HS-5 (cell line): ENCODE measurements at regions not wholly inside any gene's neighbourhood (a gene's known extent, or its start where the extent isn't known, plus 50 kb on each side); places are given as distances from the start of the nearest gene placed in this dataset.
"Not testable (repeated sequence)": the region's sequence is repeated elsewhere in the genome, so short reads cannot be mapped to it uniquely, and the experiment has no call there.

ENCODE experiments used
- DNase-seq: peaks from one replicate; pipeline ENCODE4 v3.0.0-alpha.2; 2012; ENCODE audit warnings: low read depth

DNA sequence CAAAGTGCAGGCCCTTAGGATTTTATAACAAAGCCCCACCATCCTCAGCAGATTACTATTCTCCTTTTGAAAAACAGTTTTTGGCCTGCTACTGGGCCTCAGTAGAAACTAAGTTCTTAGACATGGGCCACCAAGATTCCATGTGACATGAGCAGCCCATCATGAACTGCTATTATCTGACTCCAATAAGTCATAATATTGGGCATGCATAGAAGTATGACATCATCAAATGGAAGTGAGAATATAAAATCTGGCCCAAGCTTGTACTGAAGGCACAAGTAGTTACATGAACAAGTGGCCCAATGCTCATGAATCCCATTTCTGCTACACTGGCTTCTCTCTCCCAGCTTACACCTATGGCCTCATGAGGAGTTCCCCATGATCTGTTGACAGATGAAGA lies 404.8 kb downstream of the EPHA5 start:
- no peak for DNase-seq

DNA sequence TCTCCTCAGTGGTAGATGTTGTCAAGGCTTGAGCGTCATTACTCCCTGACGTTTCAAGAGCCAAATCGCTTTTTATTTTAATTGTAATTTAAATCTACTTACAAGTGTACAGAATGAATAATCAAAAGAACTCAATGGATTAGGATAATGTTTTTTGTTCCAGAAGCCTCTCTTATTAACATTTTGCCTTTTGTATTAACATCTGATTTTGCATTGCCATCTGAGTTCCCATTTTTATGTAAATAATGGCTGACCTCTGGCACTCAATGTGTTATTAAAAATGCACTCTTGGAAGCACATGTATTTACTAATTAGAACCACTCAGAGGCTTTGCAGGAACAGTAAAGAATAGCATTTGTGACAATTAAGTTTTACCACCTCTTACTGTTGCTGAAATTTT lies 411.0 kb downstream of the EPHA5 start:
- no peak for DNase-seq

DNA sequence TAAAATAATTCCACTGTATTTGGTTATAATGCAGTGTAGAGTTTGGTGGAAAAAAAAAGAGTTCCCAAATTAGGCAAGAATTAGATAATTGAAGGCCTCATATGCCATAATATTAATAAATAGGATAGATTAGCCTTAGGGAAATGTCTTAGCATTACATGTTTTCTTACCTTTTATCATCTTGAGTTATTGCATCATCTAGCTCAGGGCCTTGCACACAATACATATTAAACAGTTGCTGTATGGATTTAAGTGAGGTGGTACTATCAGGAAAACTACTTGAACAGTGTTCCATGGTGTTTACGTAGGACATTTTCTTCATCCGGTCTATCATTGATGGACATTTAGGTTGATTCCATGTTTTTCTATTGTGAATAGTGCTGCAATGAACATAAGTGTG lies 419.4 kb downstream of the EPHA5 start:
- DNase-seq, result no peak

DNA sequence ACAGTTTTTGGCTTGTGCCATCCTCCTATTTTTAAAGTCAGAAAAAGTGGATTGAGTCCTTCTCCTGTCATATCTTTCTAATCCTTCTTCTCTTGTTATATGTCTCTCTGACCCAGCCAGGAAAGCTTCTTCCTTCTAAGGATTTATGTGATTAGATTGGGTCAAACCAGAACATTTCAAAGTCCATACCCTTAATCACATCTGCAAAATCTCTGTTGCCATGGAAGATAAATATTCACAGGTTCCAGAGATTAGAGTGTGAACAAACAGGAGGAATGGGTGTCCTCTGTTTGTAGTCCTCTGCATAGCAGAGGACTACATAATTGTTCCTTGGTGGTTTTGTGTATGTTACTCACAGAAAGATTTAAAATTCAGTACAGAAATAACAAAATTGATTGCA lies 421.2 kb downstream of the EPHA5 start:
- DNase-seq, result no peak

DNA sequence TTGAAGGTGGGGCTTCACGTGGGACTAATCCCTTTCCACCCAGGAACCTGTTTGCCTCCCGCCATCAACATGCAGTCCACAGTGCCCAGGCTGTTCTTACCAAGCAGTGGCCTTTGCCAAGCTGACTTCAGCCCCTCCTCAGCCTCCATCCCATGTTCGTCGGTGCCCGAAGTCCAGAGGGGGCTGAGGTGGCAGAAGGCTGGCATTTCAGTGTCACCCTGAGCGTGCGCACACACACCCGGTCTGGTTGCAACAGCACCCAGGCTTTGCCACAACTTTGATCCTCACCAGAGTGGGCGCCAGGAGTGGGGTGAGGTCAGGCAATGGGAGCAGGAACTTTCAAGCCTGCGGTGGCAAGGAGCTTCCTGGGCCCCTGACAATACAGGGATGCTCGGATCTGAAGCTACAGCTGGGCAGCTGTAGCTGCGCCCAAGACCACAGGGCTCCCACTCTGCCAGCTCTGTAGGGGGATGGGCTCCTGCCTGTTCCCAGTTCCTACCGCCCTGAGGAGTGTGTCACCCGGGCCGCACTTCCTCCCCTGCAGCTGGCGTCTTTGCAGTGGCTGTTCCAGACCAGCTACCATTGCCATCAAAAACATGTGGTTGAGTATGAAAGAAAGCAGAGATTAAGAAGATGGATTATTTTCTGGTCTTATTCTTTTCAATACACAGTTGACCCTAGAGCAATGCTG lies 428.0 kb downstream of the EPHA5 start:
- no peak for DNase-seq

DNA sequence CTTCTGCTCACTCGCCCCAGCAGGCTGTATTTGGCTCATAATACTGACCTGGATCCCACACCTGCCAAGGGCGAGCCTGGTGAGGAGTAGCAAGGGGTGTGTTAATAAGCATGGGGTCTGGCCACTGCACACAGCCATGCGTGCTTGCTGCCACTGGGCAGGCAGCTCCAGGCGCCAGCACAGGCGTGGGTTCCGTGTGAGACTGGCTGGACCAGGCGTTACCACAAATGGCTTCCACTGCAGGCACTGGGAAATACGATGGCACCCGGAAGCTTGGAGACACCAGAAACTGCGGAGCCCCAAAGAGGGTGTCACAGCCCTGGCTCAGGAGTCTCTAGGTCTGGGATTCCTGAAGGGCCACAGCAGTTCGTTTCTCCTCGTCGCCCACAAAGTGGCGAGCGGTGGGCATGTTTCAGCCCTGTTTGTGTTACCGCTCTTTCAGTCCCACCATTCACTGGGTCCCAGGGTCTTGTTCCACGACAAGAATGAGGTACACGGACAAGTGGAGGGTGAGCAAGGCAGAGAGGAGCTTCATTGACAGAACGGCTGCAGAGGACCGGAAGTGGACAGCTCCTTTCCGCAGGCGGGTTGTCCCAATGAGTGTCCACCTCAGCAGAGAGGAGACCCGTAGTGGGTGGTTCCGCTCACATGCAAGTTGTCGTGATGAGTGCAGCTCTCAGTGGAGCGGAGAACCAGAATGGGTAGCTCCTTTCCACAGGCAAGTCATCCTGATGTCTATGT lies 428.9 kb downstream of the EPHA5 start:
- DNase-seq, result no peak

DNA sequence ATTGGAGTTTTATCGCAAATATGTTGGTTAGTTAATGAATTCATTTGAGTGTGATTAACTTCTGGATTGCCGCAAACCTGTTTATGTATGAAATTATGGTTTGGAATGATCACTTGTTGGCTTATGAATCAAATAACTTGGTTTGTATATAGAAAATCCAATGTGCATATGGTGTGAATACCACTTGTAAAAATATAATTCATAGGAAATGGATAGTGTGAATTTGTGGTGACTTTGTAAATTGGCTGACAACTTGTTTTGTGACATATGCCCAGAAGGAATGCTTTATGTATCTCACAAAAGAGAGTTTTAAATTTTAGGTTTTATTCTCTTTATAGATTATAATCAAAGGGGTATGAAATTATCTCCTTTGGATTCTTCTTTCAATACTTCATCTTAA lies 436.2 kb downstream of the EPHA5 start:
- no peak for DNase-seq

DNA sequence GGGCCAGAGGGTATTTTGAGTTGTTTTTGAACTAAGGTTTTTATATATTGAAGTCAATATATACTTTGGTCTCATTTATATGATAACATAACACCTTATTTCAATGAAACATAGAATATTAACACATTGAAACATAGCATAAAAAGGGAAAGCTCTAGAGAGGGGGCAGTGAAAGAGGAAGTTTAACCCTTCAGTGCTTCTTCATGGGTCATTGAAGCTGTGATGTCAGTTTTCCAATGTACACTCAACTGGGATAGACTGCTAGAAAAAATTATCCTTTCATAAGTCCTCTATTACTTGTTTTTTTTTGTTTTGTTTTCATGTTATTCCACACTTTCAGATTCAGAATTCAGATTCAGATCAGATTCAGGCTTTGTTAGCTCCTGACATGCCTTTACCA lies 442.7 kb downstream of the EPHA5 start:
- no peak for DNase-seq

DNA sequence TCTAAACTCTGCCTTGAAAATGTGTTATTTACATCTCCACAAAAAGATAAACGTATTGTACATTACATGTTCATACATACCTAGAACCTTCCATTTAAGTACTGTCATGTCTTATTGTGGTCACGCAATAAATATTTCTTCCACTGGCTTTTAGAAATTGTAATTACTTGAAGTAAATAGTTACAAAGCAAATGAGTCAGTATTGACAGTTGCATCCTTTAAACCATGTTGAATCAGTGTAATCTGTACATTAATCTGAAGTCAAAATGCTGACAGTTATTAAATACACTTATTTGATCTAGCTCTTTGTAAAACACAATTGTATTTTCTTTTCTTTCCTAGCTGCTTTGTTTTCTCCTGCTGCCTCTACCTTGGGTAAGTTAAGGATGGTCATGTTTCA lies 446.7 kb downstream of the EPHA5 start:
- DNase-seq, result no peak

DNA sequence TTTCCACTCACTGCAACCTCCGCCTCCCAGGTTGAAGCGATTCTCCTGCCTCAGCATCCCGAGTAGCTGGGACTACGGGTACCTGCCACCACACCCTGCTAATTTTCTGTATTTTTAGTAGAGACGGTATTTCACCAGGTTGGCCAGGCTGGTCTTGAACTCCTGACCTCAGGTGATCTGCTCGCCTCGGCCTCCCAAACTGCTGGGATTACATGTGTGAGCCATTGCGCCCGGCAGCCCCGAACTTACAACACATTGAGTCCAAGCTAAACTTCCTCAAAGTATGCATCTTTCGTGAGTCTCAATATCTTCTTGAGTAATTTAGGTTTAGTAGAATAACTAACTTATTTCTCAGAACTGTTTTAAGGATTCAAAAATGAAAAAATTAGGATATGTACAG lies 447.2 kb downstream of the EPHA5 start:
- not testable (repeated sequence) for DNase-seq

DNA sequence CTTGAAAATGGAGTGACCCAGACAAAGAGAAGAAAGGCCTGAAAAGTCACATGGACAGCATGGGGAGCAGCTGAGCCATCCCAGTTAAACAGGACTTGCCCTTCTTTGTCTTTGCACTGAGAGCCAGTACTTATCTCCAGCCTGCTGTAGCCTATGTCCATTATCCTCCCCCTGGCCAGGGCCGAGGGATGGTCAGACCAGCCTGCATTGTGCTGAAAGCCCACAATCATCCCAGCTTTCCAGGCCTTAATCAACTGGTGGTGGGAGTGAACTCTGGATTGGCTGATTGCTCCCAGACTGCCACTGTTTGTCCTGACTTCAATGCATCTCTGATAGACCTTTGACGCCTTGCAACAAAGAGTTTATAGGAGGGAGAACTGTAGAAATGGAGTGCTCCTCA lies 453.1 kb downstream of the EPHA5 start:
- no peak for DNase-seq

DNA sequence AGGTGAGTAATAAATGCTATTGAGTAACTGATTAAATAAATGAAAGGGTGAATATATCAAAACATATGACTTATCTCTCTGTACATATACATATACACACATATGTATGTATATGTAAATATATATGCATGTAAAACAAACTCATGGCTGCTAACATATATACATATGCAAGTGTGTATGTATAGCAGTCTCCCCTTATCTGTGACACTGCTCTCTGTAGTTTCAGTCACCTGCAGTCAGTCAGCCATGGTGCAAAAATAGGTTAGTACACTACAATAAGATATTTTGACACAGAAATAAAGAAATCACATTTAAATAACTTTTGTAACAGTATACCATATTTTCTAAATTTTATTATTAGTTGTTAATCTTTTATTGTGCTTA lies 467.4 kb downstream of the EPHA5 start:
- DNase-seq, result no peak

DNA sequence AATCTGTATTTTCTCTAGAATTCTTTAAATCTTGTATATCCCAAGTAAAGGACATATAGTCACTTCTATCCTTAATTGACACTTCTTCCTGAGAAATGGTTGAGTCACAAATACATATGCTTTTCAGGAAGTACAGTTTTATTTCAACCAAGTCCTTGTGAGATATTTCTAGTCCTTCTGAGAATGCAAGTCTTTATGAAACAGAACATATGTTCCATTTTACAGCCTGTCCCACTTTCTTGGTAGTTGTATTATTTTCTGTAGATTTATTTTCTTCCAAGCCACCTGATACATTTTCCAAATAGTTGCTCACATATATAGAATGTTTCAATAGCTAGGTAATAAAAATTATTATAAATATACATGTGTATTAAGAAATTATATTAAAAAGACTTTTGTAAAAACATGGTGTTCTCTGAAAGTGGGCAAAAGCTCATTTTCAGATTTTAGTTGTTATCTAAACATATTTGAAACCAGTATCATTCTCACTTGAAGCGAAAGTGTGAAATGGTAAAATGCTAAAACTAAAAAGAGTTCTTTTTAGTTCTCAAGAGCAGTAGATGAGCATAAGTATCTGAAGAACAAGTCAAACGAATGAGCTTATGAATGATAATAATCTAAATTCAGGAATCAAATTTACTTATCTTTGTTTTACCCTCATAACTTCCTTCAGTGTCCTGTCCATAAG lies 468.0 kb downstream of the EPHA5 start:
- DNase-seq, result no peak

DNA sequence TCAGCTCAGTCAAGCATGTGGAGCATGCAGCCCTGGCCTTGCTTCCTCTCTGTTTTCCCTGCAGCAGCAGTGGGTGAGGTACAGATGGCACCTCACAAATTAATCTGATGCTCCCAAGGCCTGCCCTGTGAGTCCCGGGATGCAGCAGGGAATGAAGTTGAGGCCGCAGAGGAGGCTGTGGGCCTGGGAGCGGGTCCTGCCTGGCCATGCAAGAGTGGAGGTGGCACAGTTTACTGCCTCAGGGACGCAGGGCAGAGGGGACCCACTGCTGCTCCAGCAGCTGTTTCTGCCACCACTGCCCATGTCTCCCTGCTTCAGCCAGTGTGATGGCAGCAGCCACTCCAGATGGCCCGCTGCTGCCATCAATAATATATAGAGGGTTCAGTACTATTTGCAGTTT lies 474.6 kb downstream of the EPHA5 start:
- no peak for DNase-seq

DNA sequence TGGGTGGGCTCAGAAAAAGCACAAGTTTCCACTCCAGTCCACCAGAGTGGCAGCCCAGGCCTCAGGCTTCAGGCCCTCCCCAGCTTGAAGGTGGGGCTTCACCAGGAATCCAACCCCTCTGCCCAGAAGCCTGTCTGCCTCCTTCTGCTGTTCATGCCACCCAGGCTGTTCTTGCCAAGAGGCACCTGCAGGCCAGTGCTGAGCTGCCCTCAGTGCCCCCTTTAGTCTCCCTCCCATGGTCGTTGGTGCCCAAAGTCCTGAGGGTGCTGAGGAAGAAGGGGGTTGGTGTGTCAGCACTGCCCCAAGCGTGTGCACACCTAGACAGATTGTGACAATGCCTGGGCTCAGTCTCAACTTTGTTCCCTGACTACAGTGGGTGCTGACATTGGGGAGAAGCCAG lies 475.3 kb downstream of the EPHA5 start:
- DNase-seq, result no peak

DNA sequence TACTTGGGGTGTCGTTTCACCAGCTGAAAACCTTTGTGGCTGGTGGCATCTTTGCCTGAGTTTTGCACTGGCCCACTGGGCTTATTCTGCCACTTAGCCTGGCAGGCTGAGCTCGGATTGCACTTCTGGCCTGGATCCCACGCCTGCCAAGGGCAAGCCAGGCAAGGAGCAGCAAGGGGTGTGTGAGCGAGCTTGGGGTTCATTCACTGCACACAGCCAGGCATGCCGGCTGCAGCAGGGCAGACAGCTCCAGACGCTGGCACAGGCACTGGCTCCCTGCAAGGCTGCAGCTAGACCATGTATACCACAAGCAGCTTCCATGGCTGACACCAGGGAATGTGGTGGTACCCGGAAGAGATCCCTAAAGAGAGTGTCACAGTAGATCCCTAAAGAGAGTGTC lies 476.3 kb downstream of the EPHA5 start:
- DNase-seq, result no peak

DNA sequence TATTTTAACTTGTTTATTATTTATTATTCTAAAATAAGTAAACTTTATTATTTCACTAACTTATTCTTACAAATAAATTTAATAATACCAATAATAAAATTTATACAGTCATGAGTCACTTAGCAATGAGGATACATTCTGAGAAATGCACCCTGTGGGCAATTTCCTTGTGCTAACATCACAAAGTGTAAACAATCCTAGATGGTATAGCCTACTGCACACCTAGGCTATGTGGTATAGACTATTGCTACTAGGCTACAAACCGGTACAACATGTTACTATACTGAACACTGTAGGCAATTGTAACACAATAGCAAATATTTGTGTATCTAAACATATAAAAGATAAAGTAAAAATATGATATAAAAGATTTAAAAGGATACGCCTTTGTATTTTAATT lies 479.5 kb downstream of the EPHA5 start:
- no peak for DNase-seq

DNA sequence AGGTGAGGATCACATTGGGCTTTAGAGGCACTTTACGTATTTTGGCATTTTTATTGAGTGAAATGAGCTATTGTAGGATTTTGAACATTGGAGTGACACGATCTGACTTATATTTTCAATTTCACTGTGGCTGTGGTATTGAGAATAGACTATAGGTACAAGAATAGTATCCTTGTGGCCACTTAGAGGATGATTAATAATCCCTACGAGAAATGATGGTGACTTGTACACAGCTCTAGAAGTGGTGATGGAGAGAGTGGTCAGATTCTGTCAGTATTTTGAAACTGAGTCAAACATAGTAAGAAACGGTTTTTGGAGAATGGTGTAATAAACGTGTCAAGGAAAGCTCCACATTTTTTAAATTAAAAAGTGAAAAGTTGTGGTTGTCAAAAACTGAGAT lies 494.7 kb downstream of the EPHA5 start:
- no peak for DNase-seq

DNA sequence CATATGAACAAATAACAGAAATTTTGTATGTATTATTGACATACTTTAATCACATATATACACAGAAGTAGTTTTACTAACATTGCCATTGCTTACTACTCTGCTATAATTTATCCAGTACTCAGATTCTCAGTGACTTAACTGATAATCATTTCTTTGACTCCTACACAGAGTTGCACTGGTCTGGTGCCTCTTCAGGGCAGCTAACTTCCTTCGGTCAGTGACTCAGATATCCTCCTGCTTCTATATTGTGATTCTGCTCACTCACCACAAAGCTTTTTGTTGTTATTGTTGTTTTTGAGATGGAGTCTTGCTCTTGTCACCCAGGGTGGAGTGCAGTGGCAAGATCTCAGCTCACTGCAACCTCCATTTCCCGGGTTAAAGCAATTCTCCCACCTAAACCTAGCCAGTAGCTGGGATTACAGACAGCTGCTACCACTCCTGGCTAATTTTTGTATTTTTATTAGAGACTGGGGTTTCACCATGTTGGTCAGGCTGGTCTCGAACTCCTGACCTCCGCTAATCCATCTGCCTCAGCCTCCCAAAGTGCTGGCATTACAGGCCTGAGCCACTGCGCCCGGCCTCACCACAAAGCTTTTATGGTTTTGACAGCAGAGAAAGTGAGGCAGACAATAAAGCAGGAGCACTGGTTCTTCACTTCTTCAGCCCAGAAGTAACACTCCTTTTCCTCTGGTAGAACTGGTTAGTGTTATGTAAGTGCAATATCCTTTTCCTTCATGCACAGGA lies 499.3 kb downstream of the EPHA5 start:
- no peak for DNase-seq

DNA sequence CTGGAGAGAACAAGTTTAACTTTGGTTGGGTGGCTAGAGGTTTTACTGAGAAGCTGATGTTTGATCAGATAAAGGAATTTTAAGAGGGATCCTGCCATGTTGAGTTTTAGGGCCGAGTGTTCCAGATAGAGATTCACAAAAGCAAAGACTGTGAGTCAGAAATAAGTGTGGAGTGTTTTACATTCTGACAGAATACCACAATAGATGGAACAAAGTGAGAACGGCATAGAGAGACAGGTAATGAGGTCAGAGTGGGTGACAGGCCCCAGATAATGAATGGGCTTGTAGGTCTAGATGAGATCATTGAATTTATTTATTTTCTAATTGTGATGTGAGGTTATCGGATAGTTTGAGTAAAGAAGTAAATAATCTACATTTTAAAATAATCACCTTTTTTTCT lies 502.6 kb downstream of the EPHA5 start:
- no peak for DNase-seq

DNA sequence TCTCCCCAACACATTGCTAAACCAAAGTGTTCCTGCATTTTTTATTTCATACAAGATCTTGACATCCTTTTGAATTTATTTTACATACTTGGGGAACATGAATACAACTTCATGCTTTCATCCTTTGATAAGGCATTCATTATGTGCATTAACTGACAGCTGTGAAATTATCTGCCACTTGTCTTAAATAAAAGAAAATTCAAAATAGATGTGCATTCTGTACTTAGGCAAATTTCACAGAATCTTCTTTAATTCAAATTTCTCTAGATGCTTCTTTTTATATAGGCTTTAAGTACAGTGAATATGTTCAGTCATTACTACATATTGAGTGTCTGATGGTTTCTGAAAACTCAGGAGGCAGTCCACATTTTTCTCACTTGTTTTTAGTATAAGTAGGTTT lies 518.1 kb downstream of the EPHA5 start:
- DNase-seq, result no peak

DNA sequence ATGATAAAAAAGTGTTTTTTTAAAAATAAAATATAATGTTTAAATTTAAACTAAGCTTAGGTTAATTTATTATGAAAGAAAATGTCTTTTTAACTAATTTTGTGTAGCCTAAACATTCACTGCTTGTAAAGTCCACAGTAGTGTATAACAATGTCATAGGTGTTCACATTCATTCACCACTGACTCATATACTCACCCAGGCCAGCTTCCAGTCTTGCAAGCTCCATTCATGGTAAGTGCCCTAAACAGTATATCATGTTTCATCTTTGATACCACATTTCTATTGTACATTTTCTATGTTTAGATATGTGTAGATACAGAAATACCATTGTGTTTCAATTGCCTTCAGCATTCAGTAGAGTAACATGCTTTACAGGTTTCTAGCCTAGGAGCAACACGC lies 530.3 kb downstream of the EPHA5 start:
- DNase-seq, result no peak

DNA sequence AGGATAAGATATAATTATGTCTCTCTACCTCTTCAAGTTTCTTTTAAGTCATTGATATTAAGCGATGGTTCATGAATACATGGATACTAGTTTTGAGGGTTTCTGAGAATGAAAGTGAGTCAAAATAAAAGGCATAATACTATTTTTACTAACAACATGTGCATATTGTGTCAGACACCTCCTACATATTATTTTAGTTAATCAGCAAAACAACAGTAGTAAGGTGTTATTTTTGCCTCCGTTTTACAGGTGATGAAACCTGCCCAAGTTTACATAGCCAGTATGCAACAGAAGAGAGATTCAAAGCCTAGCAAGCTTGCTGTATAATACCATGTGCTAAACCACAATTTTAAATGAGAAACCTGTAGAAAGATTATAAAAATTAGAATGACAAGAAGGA lies 544.1 kb downstream of the EPHA5 start:
- DNase-seq, result no peak
